ENCODE measurements at regions not wholly inside any gene's neighbourhood (a gene's known extent, or its start where the extent isn't known, plus 50 kb on each side); places are given as distances from the start of the nearest gene placed in this dataset.

DNA sequence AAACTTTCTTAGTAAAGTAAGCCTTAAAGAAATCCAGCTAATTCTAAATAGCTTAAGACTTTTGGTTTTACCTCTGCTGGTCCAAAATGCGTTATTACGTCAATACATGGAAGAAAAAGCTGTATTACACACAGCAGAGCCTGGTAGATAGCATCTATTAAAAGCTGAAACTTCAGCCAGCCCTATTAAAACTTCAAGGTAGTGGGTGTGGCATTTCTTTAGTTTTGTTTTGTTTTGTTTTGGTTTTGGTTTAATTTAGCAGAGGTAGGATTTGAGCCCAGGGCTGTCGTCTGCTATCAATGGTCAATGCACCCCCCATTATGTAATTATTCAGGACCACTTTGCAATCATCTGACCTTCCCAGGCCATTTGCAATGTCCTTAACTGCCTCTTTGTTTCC is 318.4 kb upstream of the MAF start:
- no peaks in the 10 kb centered on the region for H3K4me1 Mint-ChIP-seq (ENCODE audit: unreplicated experiment)
- H3K9me3 Mint-ChIP-seq (ENCODE audit: unreplicated experiment) = no peaks in the 10 kb centered on the region
- no peak for TF ChIP-seq CTCF (IDR thresholded peaks at IDR 0.05)

GRCh38 chr16:79915761-79916160 is 315.2 kb upstream of the MAF start:
- H3K27ac Mint-ChIP-seq (ENCODE audit: unreplicated experiment) = no peak overlapping the region
- no peaks in the 10 kb centered on the region for H3K36me3 Mint-ChIP-seq (ENCODE audit: unreplicated experiment)
- H3K4me1 Mint-ChIP-seq (ENCODE audit: unreplicated experiment) = no peaks in the 10 kb centered on the region
- no peaks in the 10 kb centered on the region for H3K27me3 Mint-ChIP-seq (ENCODE audit: unreplicated experiment)
- no peaks in the 10 kb centered on the region for H3K9me3 Mint-ChIP-seq (ENCODE audit: unreplicated experiment)
- TF ChIP-seq CTCF (IDR thresholded peaks at IDR 0.05) = no peak
- no peak overlapping the region for H3K4me3 Mint-ChIP-seq (ENCODE audit: unreplicated experiment)
- no peak for DNase-seq (ENCODE audit: extremely low spot score, unreplicated experiment)

More for the DNA sequence above, 318.4 kb upstream of the MAF start:
- Mint-ChIP-seq H3K36me3 (ENCODE audit: unreplicated experiment) (no peaks in the 10 kb centered on the region), H3K27me3 (ENCODE audit: unreplicated experiment) (no peaks in the 10 kb centered on the region), H3K27ac (ENCODE audit: unreplicated experiment) (no peak overlapping the region), H3K4me3 (ENCODE audit: unreplicated experiment) (no peak overlapping the region)
- DNase-seq (ENCODE audit: extremely low spot score, unreplicated experiment) = no peak

GRCh38 chr16:79914961-79915720 is 314.6 kb upstream of the MAF start:
- Mint-ChIP-seq H3K4me1 (ENCODE audit: unreplicated experiment) (no peaks in the 10 kb centered on the region), H3K27ac (ENCODE audit: unreplicated experiment) (no peak overlapping the region), H3K4me3 (ENCODE audit: unreplicated experiment) (no peak overlapping the region), H3K27me3 (ENCODE audit: unreplicated experiment) (no peaks in the 10 kb centered on the region), H3K36me3 (ENCODE audit: unreplicated experiment) (no peaks in the 10 kb centered on the region), H3K9me3 (ENCODE audit: unreplicated experiment) (no peaks in the 10 kb centered on the region)
- TF ChIP-seq CTCF (IDR thresholded peaks at IDR 0.05) = no peak
- DNase-seq (ENCODE audit: extremely low spot score, unreplicated experiment) = no peak

GRCh38 chr16:79912592-79913310 is 312.2 kb upstream of the MAF start:
- Mint-ChIP-seq H3K36me3 (ENCODE audit: unreplicated experiment) (no peaks in the 10 kb centered on the region), H3K4me3 (ENCODE audit: unreplicated experiment) (no peak overlapping the region), H3K9me3 (ENCODE audit: unreplicated experiment) (peaks cover 2% of the 10 kb centered on the region), H3K4me1 (ENCODE audit: unreplicated experiment) (no peaks in the 10 kb centered on the region), H3K27me3 (ENCODE audit: unreplicated experiment) (no peaks in the 10 kb centered on the region), H3K27ac (ENCODE audit: unreplicated experiment) (no peak overlapping the region)
- no peak for TF ChIP-seq CTCF (IDR thresholded peaks at IDR 0.05)
- DNase-seq (ENCODE audit: extremely low spot score, unreplicated experiment) = no peak

- Mint-ChIP-seq H3K27me3 (ENCODE audit: unreplicated experiment) (no peaks in the 10 kb centered on the region), H3K9me3 (ENCODE audit: unreplicated experiment) (peaks cover 3% of the 10 kb centered on the region), H3K4me1 (ENCODE audit: unreplicated experiment) (no peaks in the 10 kb centered on the region), H3K4me3 (ENCODE audit: unreplicated experiment) (no peak overlapping the region), H3K36me3 (ENCODE audit: unreplicated experiment) (no peaks in the 10 kb centered on the region), H3K27ac (ENCODE audit: unreplicated experiment) (no peak overlapping the region)
- no peak for TF ChIP-seq CTCF (IDR thresholded peaks at IDR 0.05)
- DNase-seq (ENCODE audit: extremely low spot score, unreplicated experiment) = no peak
These were observed 311.1 kb upstream of the MAF start for GRCh38 chr16:79911660-79912059.

Measured in osteocyte (in vitro differentiated cells).